ENCODE measurements at regions not wholly inside any gene's neighbourhood (a gene's known extent, or its start where the extent isn't known, plus 50 kb on each side); places are given as distances from the start of the nearest gene placed in this dataset.

GRCh38 chr2:220279372-220279771 is 651.9 kb downstream of the SLC4A3 start:
- DNase-seq (ENCODE audit: low spot score) = no peak

DNA sequence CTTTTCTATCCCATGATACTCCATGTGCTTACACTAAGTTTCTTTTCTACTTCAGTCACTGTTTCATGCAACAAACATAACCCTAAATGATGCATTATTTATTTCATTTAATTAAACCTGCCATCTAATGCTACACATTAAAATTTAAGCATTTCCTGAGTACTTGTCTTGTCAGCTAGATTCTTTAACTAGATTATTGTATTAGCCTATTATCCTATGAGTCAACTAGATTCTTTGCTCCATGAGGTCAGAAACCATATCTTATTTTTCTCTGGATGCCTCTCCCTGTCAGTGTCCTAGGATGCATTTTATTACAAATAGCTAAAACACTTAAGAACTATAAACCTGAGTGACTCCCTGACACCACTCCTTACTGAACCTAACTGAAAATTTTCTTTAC is 652.4 kb downstream of the SLC4A3 start:
- DNase-seq (ENCODE audit: low spot score) = no peak

DNA sequence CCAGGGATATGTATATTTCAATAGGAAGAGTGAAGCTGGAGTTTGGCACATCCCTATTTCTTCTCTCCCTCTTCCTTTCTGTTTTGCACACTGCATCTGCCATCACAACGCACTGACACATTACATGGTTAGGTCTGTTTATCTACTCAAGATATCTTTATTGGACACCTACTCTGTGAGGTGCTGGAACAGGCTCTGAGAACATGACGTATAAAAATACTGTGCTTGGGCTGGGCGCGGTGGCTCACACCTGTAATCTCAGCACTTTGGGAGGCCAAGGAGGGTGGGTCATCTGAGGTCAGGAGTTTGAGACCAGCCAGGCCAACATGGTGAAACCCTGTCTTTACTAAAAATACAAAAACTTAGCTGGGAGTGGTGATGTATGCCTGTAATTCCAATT is 653.3 kb downstream of the SLC4A3 start:
- DNase-seq (ENCODE audit: low spot score) = no peak

- no peak for DNase-seq (ENCODE audit: low spot score)
Observed at GRCh38 chr2:220281771-220282170, 654.3 kb downstream of the SLC4A3 start.

GRCh38 chr2:220282236-220282635 is 654.8 kb downstream of the SLC4A3 start:
- no peak for DNase-seq (ENCODE audit: low spot score)

DNA sequence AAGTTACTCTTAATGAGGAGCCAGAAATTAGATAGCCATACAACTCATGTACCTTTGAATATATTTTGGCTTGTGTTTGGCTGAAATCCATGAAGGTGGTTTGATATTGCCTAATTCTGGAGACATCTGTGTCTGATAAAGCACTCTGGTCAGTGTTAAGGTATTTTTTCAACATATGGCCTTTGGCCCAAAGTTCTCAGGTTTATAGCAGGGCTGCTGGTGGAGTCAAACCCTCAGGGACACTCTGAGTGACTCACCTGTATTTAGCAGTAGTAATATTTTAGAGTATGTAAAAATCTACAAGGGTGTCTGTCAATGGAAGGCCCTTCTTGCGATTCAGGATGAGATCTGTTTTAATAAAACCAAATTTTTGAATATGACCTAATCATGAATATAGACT is 666.5 kb downstream of the SLC4A3 start:
- no peak for DNase-seq (ENCODE audit: low spot score)

- DNase-seq (ENCODE audit: low spot score) = no peak
Observed at GRCh38 chr2:220296174-220296573, 668.7 kb downstream of the SLC4A3 start.

DNA sequence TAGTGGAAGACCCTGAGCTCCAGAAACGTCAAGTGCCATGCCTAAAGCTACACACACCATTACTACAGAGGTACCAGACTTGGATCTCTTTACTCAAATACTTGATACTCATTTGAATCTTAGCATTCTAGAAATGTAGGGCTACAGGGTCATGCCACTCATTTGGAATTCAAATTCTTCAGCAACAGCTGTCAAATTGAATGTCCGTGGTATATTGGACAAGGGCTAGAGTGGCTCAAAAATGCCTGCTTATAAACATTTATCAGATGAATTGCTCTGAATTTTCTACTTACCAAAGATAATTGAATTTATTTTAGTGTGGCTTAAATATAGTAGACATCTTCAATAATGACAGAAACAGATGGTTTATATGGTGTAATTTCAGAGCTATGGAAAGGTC is 669.7 kb downstream of the SLC4A3 start:
- DNase-seq (ENCODE audit: low spot score) = no peak

- no peak for DNase-seq (ENCODE audit: low spot score)
Observed at GRCh38 chr2:220300806-220301205, 673.4 kb downstream of the SLC4A3 start.

GRCh38 chr2:220302756-220303155 is 675.3 kb downstream of the SLC4A3 start:
- no peak for DNase-seq (ENCODE audit: low spot score)

DNA sequence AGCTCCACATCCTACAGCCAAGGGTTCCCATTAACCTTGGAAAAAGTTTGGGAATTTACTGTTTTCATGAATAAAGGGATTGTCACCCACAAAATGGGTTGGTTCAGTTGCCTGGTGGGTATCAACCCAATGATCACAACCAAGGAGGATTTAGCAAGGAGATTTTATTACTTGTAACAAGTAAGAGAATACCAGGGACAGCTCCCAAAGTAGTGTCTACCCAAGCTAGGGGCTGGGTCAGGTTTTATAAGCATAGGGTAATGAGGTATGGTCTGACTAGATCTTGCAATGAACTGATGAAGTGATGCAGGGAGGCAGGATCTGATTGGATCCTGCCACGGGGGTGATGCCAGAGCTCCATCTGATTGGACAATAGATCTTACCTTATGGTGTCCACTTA is 681.8 kb downstream of the SLC4A3 start:
- no peak for DNase-seq (ENCODE audit: low spot score)

GRCh38 chr2:220310451-220310861 is 683.0 kb downstream of the SLC4A3 start:
- DNase-seq (ENCODE audit: low spot score) = no peak

DNA sequence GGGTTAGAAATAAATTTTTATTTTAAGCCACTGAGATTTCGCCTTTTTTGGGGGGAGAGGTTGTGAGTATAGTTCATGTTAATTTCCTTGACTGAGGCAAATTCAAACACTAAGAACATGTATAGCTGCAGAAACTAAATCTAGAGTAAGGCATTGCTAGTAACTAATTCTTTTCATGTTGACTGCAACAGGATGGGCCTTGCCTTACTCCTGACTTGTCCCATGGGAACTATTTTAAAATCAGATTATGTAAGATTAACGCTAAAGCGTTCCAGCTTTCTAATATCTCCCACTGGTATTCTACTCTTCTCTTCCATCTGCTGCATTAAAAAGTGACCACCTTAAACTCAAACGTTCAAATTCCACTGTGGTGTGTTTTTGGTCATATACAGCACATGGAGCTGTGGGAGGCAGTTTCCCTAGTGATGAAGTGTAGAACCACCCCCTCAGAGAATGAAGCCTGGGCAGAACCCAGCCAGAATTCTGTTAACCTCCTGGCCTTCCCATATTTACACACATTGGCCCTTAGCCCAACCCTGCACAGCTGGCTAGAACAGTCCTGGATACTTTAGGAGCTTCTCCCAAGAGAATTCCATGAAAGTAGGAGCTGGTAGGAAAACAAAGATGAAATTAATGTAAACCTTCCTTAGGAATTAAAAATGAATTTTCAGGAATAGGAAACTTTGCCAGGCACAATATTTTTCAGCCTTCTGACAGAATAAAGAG is 687.8 kb downstream of the SLC4A3 start:
- DNase-seq (ENCODE audit: low spot score) = no peak

GRCh38 chr2:220318037-220318436 is 690.6 kb downstream of the SLC4A3 start:
- no peak for DNase-seq (ENCODE audit: low spot score)

DNA sequence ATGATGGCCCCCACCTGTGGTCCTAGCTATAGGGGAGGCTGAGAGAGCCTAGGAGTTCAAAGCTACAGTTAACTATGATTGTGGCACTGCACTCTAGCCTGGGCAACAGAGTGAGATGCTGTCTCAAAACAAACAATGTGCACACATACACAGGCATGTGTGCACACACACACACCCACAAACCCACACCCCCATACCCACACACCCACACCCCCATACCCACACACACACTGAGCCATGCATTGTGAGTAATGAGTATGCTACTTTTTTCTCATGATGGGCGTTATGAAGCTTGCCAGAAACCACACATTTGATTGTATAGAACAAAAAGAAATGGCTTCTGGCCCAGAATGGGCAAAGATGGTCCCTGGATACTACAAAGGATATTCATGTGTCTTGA is 691.1 kb downstream of the SLC4A3 start:
- DNase-seq (ENCODE audit: low spot score) = no peak

DNA sequence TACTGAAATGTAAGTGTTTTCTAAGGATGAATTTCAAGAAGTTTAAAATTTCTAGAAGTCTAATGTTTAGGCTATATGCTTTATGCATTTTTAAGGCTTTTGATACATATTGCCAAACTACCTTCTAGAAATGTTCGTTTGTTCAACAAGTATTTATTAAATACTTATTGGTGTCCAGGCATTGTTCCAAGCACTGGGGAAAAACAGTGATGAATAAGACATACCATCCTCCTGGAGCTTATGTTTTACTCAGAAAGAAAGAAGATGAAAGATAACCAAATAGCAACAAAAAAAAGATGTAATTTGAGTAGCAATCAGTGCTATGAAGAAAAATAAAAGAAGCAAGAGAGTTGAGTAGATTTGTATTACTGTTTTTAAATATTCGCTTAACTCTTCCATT is 692.9 kb downstream of the SLC4A3 start:
- DNase-seq (ENCODE audit: low spot score) = no peak

DNA sequence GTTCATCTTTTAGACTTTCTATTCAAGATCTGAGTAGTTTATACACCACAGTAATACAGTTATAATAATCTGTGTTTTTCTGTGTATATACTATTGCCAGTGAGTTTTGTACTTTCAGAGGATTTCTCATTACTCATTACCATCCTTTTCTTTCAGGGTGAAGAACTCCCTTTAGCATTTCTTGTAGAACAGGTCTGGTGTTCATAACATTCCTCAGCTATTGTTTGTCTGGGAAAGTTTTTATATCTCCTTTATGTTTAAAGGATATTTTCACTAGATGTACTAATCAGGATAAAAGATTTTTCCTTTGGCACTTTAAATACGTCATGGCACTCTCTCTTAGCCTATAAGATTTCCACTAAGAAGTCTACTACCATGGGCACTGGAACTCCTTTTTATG is 705.5 kb downstream of the SLC4A3 start:
- DNase-seq (ENCODE audit: low spot score) = no peak

DNA sequence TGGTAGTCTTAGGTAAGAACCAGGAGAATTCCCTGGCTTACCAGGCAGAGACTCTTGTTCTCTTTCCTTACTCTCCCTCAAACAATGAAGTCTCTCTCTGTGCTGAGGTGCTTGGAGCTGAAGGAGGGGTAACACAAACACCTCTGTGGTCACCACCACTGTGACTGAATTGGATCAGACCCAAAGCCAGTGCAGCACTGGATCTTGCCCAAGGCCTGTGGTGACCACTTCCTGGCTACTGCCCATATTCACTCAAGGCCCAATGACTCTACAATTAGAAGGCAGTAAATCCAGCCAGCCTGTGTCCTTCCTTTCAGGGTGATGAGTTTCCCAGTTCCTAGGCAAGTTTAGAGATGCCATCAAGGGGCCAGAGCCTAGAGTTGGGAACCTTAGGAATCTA is 706.8 kb downstream of the SLC4A3 start:
- DNase-seq (ENCODE audit: low spot score) = no peak

DNA sequence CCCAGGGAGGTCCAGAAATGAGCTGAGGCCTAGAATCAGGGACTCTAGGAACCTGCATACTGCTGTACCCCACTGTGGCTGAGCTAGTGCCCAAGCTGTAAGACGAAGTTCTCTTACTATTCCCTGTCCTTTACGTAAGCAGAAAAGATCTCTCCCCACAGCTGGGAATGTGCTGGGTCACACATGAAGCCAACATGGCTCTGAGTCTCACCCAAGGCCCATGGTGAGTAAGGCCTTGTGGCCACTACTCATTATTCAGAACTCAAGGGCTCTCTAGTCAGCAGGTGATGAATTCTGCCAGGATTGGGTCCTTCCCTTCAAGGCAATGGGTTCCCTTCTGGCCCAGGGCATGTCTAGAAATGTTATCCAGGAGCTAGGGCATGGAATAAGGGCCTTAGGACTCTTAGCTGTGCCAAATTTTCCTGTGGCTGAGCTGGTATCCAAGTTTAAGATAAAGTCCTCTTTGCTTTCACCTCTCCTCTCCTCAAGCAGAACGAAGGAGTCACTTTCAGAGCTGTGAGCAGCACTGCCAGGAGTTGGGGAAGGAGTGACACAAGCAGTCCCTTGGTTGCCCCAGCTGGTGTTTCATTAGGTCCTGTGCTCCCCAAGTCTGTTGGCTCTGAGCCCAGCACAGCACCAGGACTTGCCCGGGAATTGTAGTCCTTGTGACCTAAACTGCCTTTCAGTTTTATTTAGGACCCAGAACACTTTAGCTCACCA is 707.6 kb downstream of the SLC4A3 start:
- DNase-seq (ENCODE audit: low spot score) = no peak

- no peak for DNase-seq (ENCODE audit: low spot score)
Observed at GRCh38 chr2:220335591-220335915, 708.1 kb downstream of the SLC4A3 start.

GRCh38 chr2:220336771-220337170 is 709.3 kb downstream of the SLC4A3 start:
- DNase-seq (ENCODE audit: low spot score) = no peak

DNA sequence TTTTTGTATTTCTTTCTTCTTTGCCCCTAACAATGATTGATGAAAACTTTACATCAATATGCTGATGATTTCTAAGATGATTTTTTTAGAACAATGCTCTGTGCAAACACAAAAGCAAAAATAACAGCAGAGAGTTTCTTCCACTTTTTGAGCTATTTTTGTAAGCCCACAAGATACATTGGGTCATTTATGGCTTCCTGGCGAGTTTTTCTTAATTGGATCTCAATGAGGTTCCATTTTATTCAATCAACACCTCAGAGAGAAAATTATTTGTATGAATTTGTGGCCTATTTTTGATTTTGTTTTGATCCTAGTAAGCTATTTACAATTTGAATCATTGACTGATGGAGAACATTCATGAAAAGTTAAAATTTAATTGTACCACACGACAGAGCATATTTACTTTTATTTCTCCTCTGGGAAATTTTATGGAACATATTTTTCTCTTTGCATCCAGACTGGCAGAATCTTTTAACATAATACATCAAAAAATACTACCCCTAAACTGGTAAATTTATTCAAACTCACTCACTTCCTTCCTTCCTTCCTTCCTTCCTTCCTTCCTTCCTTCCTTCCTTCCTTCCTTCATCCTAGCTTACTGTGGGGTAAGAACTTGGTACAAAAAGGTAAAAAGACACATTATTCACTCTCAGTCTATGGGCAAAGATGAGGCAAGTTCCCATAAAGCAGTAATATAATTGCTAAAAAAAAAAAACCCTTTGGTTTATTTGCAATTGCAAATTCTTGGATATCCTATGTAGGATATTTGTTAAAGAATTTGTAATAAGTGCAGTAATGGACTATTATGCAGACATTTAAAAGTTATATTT is 710.4 kb downstream of the SLC4A3 start:
- DNase-seq (ENCODE audit: low spot score) = no peak

GRCh38 chr2:220341014-220341413 is 713.6 kb downstream of the SLC4A3 start:
- no peak for DNase-seq (ENCODE audit: low spot score)
